Hindlimb muscle (tissue), 1 donor: ENCODE measurements at regions not wholly inside any gene's neighbourhood (a gene's known extent, or its start where the extent isn't known, plus 50 kb on each side); places are given as distances from the start of the nearest gene placed in this dataset.

Experiments used
- DNase-seq: peaks from one replicate; pipeline ENCODE4 v3.0.0-alpha.2; 2013

- no peak for DNase-seq
These were observed 77.0 kb upstream of the SMARCA2 start for GRCh38 chr9:1938135-1938534.

GRCh38 chr9:1938675-1939170 is 76.4 kb upstream of the SMARCA2 start:
- no peak for DNase-seq

DNA sequence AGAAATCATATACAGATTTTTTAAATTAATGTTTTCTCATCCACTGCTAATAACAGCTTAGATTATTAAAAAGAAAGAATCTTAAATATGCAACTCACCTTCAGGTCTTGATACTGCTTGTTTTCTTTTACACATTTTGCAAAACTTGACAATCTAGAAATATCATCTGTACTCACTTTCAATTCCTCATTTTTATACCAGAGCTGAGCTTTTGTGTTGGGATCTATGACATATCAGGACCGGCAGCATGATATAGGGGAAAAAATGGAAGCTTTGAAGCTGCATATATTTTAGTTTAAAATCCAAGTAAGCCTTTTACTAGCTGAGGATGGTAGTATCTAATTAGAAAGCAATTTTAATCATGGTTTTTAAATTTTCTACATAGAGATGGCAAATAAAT is 75.7 kb upstream of the SMARCA2 start:
- no peak for DNase-seq

DNA sequence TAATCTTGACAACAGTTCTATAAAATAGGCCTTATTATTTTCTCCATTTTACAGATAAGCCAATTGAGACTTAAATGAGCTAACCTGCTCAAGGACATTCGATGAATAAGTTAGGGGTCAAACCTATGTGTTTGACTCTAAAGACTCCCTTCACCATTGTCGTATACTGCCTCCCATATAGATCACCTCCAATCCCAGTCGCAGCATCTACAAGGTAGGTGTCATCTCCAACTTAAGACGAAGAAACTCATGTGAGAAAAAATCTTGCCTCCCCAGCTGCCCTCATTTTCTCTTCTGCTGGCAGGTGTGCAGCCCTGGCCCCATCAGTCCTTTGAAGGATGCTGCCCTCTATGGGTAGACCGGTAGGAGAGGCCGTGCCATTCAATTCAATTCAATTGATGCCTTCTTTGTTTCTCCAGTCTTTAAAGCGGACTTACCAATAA is 75.2 kb upstream of the SMARCA2 start:
- no peak for DNase-seq

DNA sequence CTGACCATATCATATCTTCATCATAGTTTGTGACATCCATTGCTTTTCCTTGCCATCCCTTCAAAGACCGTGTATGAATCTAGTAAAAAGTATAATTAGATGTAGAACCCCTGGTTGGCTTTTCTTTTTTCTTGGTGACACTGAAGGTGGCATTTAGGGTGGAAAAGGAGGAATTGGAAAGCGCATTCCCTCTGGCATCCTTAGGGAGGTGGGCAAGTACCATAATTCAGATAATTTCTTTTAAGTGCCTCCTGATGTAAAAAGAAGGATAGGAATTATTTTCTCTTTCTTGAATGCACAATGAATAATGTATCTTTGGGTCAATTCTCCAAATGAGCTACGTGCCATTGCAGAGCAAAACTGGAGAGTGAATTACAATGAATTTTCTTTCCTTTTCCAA is 73.2 kb upstream of the SMARCA2 start:
- no peak for DNase-seq

DNA sequence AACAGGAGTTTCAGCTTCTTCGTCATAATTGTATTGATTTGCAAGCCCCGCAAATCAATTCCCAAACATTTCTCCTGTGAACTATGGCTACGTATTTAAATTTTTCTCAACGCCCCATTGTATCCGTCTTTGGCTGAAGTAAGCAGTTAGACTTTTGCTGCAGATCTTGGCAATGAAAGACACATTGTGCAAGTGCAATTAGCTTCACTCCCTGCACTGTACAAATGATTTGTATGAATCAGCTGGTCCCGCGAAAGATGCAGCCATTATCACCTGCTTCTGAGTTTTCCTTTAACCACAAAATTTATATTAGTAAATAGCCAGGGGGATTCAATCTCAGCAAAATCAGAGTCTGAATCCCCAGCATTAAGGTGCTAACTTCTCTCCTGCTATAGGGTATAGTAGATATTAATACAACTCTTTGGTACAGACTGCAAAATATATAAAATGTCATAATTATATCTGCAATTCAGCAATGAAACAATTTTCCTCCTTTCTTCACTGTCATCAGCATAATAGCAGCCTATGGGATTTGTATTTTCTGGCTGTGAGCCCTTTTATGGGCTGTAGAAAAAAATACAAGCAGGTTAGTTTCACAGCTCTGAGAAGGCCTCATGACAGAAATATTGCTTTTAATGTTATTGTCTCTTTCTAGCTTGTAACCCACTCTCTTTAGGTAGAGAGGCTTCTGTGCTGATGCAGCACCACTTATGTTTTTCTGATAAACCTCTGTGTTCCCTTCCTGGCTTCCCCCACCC is 68.4 kb upstream of the SMARCA2 start:
- DNase-seq, result no peak

- DNase-seq, result no peak
These were observed 67.7 kb upstream of the SMARCA2 start for GRCh38 chr9:1947438-1947837.

DNA sequence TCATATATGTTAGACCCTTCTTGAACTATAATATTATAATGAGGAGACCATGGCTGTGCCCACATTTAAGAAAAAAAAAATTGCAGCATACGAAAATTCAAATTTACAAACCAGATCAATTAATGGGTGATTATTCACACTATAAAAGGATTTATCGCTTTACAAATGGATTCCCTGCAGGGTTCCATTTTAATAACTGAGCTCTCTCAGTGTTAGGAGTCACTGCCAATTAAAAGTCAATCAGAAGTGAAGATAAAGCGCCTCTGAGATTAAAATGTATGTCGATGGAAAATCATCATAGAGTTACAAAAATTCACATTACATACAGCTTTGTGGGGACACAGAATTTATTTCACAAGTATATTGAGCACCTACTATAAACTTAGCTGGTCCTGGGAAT is 66.6 kb upstream of the SMARCA2 start:
- no peak for DNase-seq

- DNase-seq, result no peak
These were observed 63.7 kb upstream of the SMARCA2 start for GRCh38 chr9:1951446-1951845.

GRCh38 chr9:1952001-1952400 is 63.1 kb upstream of the SMARCA2 start:
- DNase-seq, result no peak

- DNase-seq, result no peak
These were observed 60.9 kb upstream of the SMARCA2 start for GRCh38 chr9:1954238-1954637.

- DNase-seq, result no peak
These were observed 58.2 kb upstream of the SMARCA2 start for GRCh38 chr9:1956958-1957357.

DNA sequence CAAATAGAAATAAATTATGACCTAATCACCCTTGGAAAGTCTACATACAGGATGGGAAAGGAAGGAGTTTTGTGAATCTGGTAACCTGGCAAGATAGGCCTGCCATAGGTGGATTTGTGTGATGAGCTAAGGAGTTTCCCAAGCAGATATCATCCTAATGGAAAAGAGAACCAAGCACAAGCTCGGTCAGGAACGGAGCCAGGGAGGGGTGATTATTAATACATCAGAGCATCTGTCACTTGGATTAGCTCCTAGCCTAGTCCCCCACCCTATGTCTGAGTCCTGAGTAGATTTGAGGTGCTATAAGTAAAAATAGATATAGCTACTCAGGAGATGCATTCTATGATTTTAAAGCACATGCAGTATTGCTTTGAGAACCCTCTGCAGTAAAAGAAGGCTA is 57.3 kb upstream of the SMARCA2 start:
- no peak for DNase-seq

DNA sequence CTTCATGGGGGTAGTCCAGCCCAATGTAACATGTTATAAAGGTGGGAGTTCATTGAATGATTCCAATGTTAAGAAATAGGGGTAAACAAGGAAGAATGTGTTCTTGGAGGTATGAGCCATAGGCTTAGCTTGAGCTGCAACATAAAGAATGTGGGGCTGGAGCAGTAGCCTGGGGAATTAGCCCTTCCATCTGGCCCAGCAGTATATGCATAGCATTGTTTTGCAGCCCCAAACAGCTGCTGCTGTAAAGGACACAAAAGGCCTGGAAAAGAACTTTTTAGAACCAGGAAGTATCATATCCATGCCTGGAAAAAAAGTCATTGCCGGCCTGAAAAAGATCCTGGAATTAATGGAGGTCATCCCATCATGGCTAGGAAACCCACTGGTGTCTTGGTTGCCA is 55.8 kb upstream of the SMARCA2 start:
- no peak for DNase-seq

DNA sequence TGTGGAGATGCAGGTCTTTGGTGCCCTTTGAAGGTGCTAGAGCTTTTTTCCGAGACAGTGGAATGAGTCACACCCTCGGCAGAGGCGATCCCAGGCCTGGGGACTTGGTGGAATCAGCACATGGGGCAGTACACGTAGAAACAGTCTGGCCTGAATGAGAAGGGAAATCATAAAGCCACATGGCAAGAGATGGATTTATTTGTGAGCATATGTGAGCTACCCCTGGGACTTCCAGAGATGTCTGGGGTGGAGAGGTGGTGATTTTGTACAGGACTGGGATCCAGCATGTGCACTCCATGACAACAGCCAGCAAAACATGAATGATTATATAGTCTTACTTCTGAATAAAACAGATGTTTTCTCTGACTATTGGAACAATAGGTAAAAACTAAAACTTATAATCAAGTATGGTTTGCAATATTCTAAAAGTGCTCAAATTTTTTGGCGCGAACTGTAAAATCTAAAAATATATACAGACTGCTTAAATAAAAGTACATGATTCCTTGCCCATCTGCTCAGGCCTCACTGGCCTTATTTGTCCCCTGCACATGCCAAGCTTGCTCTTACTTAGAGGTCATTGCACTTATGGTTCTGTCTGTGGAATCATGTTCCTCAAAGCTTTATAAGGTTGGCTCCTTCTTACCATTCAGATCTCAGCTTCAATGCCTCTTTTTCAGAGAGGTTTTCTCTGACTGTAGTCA is 54.7 kb upstream of the SMARCA2 start:
- peak; percentile 52 for DNase-seq

- DNase-seq, result no peak
These were observed 53.0 kb upstream of the SMARCA2 start for GRCh38 chr9:1962122-1962521.

GRCh38 chr9:1962588-1963106 is 52.5 kb upstream of the SMARCA2 start:
- DNase-seq, result no peak

DNA sequence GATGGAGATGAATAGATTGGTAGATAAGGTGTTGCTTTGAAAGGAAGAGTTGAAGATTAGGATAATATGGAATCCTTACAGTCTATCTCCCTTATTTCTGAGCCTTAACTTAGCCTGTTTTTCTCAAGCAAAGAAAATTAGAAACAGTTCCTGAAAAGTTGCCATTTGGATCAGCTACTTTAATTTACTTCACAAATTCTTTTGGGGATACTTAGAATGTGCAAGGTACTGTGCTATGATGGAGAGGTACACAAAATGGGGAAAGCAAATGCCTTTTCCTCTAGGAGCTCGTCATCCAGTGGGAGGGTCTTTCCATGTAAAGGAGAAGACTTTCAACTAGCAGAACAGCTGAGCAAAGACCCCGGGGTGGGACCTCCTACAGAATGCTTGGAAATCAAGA is 51.1 kb upstream of the SMARCA2 start:
- DNase-seq, result no peak
